A673 (cell line): ENCODE measurements at regions not wholly inside any gene's neighbourhood (a gene's known extent, or its start where the extent isn't known, plus 50 kb on each side); places are given as distances from the start of the nearest gene placed in this dataset.

Experiments used
- BruUV-seq: library from RNA; stranded (reverse); fragments of 400-500 nt; replicated peaks from 2 replicates; lab custom pipeline; 2021; lab: Mats Ljungman, UMichigan
- CTCF ChIA-PET: fragments of 300-600 bp; sonication (Branson Sonifier 250); formaldehyde crosslinking; loops from one replicate; lab custom pipeline; 2022; ENCODE audit warnings: antibody characterized with exemption; lab: Charles Lee
- POLR2A ChIA-PET: fragments of 300-600 bp; sonication (Branson Sonifier 250); formaldehyde crosslinking; loops from one replicate; lab custom pipeline; 2022; ENCODE audit warnings: antibody characterized with exemption; ENCODE audit not compliant: low non-redundant PET; lab: Charles Lee
- DNase-seq: peaks from one replicate; pipeline ENCODE4 v3.0.0-alpha.2; 2015; ENCODE audit warnings: low spot score
- H3K27ac ChIP-seq: fragments of 200-600 bp; sonication (generic); 2 replicates; pipeline ENCODE4 v1.5.1; 2016; ENCODE audit warnings: mixed run types, low read depth, mild to moderate bottlenecking, mixed read lengths, antibody characterized with exemption, low read length; ENCODE audit not compliant: poor library complexity, severe bottlenecking
- H3K27me3 ChIP-seq: fragments of 200-600 bp; sonication (generic); replicated peaks from 2 replicates; pipeline ENCODE4 v1.6.1; 2017; ENCODE audit warnings: mixed run types, low read depth, mild to moderate bottlenecking, mixed read lengths, antibody characterized with exemption, low read length; ENCODE audit not compliant: insufficient read depth, poor library complexity
- H3K36me3 ChIP-seq: fragments of 200-600 bp; sonication (generic); 2 replicates; pipeline ENCODE4 v1.6.1; 2016; ENCODE audit warnings: mixed run types, mild to moderate bottlenecking, mixed read lengths, antibody characterized with exemption, low read length; ENCODE audit not compliant: insufficient read depth, poor library complexity, severe bottlenecking
- H3K4me1 ChIP-seq: fragments of 200-600 bp; sonication (generic); 2 replicates; pipeline ENCODE4 v1.6.1; 2017; ENCODE audit warnings: mixed run types, mild to moderate bottlenecking, mixed read lengths, antibody characterized with exemption, low read length; ENCODE audit not compliant: insufficient read depth, poor library complexity, severe bottlenecking
- H3K4me3 ChIP-seq: fragments of 200-600 bp; sonication (generic); 2 replicates; pipeline ENCODE4 v1.5.1; 2016; ENCODE audit warnings: low read depth, mixed run types, mild to moderate bottlenecking, mixed read lengths, low read length; ENCODE audit not compliant: poor library complexity, severe bottlenecking
- H3K9me3 ChIP-seq: fragments of 200-600 bp; sonication (generic); 2 replicates; pipeline ENCODE4 v1.6.1; 2016; ENCODE audit warnings: mixed run types, low read depth, mild to moderate bottlenecking, mixed read lengths, antibody characterized with exemption, low read length; ENCODE audit not compliant: poor library complexity, severe bottlenecking
- EZH2 ChIP-seq: fragments of 200-600 bp; sonication (generic); IDR thresholded peaks from 2 replicates; pipeline ENCODE4 v1.6.1; 2017; ENCODE audit warnings: borderline replicate concordance, low read depth, mild to moderate bottlenecking, mixed read lengths, antibody characterized with exemption, low read length; ENCODE audit not compliant: poor library complexity, severe bottlenecking
- intact Hi-C: fragments of 100-400 bp; cut with micrococcal nuclease; formaldehyde crosslinking; loops from one replicate; pipeline ENCODE4 v1.10.0; 2022; ENCODE audit not compliant: unreplicated experiment
- TF ChIP-seq, protein P1 (sequence below): fragments of 300-800, 200-600 bp; sonication (generic); conservative IDR thresholded peaks from 2 replicates; pipeline ENCODE4 v1.5.1; 2017; ENCODE audit warnings: low read depth, mild to moderate bottlenecking, antibody characterized with exemption, low read length, moderate library complexity, mixed read lengths

DNA sequence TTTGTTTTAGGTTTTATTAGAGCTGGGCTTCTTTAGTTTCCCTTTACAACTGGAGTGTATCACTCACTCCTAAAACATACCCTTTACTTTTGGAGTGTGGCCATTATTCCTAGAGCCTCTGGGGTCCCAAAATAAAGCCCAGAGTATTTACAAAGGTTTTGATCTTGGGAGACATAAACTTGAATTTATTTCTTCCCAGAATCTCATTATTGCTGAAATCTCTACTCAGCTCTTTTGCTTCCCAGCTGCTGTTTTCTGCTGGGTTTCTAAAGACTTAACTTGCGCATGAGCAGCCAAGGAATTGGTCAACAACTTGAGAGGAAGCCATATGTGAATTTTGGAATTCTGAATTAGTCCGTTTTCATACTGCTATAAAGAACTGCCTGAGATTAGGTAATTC, 94.5 kb upstream of the NRSN1 start:
- ChIA-PET CTCF (no interaction called here), POLR2A (no interaction called here)
- TF ChIP-seq, protein P1, sequence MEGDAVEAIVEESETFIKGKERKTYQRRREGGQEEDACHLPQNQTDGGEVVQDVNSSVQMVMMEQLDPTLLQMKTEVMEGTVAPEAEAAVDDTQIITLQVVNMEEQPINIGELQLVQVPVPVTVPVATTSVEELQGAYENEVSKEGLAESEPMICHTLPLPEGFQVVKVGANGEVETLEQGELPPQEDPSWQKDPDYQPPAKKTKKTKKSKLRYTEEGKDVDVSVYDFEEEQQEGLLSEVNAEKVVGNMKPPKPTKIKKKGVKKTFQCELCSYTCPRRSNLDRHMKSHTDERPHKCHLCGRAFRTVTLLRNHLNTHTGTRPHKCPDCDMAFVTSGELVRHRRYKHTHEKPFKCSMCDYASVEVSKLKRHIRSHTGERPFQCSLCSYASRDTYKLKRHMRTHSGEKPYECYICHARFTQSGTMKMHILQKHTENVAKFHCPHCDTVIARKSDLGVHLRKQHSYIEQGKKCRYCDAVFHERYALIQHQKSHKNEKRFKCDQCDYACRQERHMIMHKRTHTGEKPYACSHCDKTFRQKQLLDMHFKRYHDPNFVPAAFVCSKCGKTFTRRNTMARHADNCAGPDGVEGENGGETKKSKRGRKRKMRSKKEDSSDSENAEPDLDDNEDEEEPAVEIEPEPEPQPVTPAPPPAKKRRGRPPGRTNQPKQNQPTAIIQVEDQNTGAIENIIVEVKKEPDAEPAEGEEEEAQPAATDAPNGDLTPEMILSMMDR = no peak
- no peak for TF ChIP-seq EZH2
- Histone ChIP-seq H3K27me3 (no peaks in the 10 kb centered on the region), H3K4me3 (no peak overlapping the region), H3K4me1 (no peaks in the 10 kb centered on the region), H3K36me3 (no peaks in the 10 kb centered on the region), H3K27ac (no peak overlapping the region), H3K9me3 (no peaks in the 10 kb centered on the region)
- intact Hi-C loops = no loop called here
- DNase-seq = no peak
- BruUV-seq = no TSS peak

DNA sequence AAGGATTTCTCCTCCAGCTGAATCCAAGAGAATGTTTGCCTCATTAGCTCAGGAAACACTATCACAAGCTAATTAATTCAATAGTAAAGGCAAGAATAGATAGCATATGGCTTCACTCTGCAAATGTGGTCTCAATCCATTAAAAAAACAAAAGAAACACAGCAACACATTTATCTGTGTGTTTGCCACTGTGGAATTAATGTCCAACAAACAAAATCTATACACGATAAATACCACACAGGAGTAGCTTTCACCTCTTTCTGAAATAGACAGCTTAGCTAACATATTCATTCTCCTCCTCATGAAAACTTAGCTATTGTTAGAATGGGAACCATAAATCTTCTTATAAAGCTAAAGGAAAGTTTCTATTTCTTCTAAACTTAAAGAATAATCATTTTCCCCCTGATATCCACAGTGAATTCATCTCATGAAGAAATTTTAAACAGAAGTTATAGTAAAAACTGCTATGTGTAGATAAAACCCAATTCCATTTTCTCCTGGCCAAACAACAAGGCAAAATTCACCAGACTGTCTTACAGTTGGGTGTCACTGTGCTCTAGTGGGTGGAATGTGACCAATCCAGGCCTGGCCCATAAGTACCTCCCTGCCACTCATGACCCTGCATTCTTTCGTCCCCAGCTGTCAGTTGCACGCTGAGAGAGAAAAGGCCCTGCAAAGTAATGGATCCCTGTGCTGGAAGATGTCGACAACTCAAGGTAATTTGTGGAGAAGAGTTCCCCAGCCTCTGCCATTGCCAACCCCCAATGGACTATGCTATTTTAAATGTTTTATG, 92.9 kb upstream of the NRSN1 start:
- BruUV-seq = no TSS peak
- POLR2A ChIA-PET = no interaction called here
- CTCF ChIA-PET = no interaction called here
- no peak for DNase-seq
- Histone ChIP-seq H3K4me1 (no peaks in the 10 kb centered on the region), H3K36me3 (no peaks in the 10 kb centered on the region), H3K27ac (no peak overlapping the region), H3K9me3 (no peaks in the 10 kb centered on the region), H3K27me3 (no peaks in the 10 kb centered on the region), H3K4me3 (no peak overlapping the region)
- intact Hi-C loops = no loop called here
- TF ChIP-seq EZH2 = no peak
- TF ChIP-seq, protein P1 = no peak

DNA sequence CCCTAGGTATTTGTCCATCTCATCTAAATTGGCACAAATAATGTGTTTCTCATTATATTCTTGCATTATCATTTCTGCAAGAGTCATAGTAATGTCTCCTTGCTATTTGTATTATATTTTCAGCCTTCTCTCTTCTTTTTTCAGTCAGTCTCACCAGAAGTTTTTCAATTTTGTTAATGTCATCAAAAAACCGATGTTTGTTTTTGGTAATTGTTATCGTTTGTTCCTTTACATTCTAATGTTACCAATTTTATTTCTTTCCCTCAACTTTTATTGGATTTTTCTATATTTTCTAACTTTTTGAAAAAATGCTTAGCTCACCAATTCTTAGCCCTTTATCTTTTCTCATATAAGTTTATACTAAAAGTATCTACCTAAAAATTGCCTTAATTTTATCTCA, 82.2 kb upstream of the NRSN1 start:
- no peaks in the 10 kb centered on the region for H3K4me1 ChIP-seq
- H3K27me3 ChIP-seq = no peaks in the 10 kb centered on the region
- intact Hi-C loops = no loop called here
- CTCF ChIA-PET = no interaction called here
- POLR2A ChIA-PET = no interaction called here
- no peaks in the 10 kb centered on the region for H3K36me3 ChIP-seq
- H3K9me3 ChIP-seq = no peaks in the 10 kb centered on the region
- no peak for DNase-seq
- no peak for TF ChIP-seq EZH2
- TF ChIP-seq, protein P1 = no peak
- H3K27ac ChIP-seq = no peak overlapping the region
- no peak overlapping the region for H3K4me3 ChIP-seq
- no TSS peak for BruUV-seq
